Left ventricle myocardium superior (tissue), 1 donor: ENCODE measurements at regions not wholly inside any gene's neighbourhood (a gene's known extent, or its start where the extent isn't known, plus 50 kb on each side); places are given as distances from the start of the nearest gene placed in this dataset.
"Not testable (repeated sequence)": the region's sequence is repeated elsewhere in the genome, so short reads cannot be mapped to it uniquely, and the experiment has no call there.

Experiments used
- ATAC-seq: fragments of 200-7000 bp; cut with Tn5 transposase; one replicate; pipeline ENCODE4 v1.9.1; 2020; ENCODE audit warnings: mild to moderate bottlenecking, moderate library complexity
- DNase-seq: peaks from one replicate; pipeline ENCODE4 v3.0.0-alpha.2; 2020
- intact Hi-C: fragments of 100-400 bp; cut with micrococcal nuclease; formaldehyde crosslinking; loops from one replicate; pipeline ENCODE4 v1.11.0; 2022
- donor health status: DM: no; HTN: yes; CAD: no; lungs with severe emphysema.

DNA sequence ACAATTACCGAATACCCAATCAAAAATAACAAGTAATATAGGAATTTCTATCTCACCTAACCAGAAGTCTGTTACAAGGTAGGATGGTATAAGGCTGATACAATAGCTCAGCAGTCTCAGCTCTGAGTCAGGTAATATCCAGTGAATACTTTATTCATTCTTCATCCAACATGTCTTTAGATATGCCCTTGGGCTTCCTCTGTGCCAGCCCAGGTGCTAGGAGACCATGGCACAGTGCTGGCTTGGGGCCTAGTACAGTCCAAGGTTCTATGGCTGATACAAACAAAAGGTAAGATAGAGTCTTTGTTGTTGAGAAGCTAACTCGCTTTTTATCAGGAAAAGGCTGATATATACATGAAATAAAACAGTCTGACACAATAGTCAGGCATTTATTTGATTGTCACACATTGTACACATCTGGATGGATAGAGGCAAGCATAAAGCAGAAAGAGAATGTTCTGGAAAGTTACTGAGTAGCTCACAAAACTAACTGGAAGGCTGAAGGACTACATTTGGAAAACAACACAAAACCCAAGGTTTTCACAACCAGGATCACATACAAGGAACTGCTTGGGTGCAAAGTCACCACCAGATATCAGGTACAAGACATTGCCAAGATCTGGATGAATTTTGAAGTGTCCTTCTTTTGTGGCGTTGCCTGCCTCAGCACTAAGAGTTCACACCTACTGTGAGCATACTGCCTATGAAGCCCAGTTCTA lies 110.4 kb upstream of the SCAF8 start:
- no peak for ATAC-seq
- no peak for DNase-seq
- intact Hi-C loops, result no loop called here

DNA sequence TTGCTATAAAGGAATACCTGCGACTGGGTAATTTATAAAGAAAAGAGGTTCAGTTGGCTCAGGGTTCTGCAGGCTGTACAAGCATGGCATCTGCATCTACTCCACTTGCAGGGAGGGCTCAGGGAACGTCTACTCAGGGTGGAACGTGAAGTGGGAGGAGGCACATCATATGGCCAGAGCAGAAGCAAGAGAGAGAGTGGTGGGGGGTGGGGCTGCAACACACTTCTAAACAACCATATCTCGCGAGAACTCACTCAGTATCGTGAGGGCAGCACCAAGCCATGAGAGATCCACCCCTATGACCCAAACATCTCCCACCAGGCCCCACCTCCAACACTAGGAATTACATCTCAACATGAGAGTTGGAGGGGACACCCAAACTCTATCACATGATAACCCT lies 109.8 kb upstream of the SCAF8 start:
- intact Hi-C loops, result no loop called here
- ATAC-seq (no peak), DNase-seq (no peak)

DNA sequence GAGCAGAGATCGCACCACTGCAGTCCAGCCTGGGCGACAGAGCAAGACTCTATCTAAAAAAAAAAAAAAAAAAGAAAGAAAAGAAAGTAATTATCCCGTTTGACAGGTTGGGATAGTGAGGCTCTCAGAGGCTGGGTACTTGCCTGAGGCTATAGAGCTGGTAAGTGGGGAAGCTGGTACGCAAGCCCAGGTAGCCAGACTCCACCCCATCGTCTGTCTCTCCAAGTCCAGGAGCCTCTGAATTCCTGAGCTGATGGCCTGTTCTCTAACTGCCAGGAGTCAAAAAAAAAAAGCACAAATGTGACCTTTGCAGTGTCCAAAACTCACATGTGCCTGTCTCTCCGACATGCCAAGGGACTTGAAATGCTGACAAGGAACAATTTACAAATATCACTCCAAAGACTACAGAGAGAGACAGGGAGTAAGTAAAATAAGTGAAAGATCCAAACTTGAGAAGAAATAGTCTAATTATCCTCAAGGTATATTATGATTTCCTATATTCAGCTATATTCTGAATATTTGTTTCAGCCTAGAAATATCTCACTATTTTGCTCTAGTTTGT lies 109.1 kb upstream of the SCAF8 start:
- ATAC-seq (peak; percentile 38), DNase-seq (no peak)
- intact Hi-C loops, result no loop called here

DNA sequence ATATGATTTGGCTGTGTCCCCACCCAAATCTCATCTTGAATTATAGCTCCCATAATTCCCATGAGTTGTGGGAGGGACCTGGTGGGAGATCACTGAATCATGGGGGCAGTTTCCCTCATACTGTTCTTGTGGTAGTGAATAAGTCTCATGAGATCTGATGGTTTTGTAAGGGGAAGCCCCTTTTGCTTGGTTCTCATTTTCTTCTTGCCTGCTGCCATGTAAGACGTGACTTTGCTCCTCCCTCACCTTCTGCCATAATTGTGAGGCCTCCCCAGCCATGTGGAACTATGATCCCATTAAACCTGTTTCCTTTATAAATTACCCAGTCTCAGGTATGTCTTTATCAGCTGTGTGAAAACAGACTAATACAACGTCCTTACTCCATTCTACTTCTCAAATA lies 108.5 kb upstream of the SCAF8 start:
- intact Hi-C loops, ATAC-seq, DNase-seq: not testable (repeated sequence)

DNA sequence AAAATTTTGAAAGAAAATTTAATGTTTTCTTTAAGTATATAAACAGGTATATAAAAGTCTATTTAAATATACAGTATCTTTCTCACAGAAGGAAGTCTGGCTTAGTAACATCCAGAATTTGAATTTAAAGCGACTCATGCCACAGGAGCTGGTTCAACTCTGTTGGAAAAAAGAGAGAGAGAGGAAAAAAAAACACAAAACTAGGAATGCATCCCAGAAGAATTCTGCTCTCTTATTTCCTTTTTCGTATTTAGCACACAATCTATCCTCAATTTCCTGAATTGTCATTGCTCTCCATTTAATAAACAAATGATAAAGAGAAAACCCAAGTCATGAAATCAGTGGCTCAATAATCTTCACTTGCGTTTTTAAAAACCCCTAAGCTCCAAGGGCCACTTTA lies 107.5 kb upstream of the SCAF8 start:
- intact Hi-C loops, result no loop called here
- DNase-seq (no peak), ATAC-seq (no peak)

DNA sequence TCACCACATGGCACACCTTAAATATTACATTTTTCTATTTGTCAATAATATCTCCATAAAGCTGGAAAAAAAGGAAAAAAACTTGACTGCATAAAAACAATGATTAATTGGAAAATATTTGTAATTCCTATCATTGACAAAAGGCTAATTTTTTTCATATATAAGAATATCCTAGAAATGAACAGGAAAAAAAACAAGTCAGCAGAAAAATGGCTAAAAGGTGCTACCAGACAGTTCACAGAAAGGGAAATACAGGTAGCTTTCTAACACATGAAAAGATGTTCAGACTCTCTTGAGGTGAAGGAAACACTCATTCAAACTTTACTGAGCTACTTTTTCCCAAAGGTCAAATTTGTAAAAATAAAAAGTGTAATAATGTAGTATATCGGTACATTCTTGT lies 104.1 kb upstream of the SCAF8 start:
- ATAC-seq, result no peak
- intact Hi-C loops, result no loop called here
- DNase-seq, result no peak

DNA sequence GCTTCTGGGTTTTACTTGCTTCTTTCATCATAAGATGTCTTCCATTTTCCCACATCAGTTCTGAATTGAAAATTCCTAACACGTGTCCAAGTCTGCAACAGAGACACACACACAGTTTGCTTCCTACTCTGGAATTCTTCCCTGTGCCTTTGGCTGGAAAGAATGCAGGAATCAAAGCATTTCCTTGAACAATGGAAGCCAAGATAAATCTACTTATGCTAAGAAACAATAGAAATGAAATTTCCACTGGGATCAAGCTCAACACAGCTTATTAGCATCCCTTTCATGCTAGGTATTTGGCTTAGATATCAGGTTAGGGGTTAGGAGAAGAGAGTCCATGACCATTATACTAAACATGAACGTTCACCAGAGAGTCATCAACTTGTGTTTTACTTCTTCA lies 101.1 kb upstream of the SCAF8 start:
- DNase-seq, result no peak
- intact Hi-C loops, result no loop called here

DNA sequence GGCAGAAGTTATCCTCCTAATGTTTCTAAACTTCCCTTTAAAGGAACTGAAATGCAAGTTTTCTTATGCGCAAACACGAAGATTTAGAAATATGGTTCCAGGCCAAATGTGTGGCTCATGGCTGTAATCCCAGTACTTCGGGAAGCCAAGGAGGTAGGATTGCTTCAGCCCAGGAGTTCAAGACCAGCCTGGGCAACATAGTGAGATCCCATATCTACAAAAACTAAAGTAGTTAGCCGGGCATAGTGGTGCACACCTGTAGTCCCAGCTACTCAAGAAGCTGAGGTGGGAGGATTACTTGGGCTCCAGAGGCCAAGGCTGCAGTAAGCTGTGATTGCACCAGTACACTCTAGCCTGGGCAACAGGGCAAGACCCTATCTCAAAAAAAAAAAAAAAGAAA lies 95.8 kb upstream of the SCAF8 start:
- intact Hi-C loops, result no loop called here
- DNase-seq, result no peak
- ATAC-seq, result no peak

More for the DNA sequence above, 101.1 kb upstream of the SCAF8 start:
- ATAC-seq, result no peak

DNA sequence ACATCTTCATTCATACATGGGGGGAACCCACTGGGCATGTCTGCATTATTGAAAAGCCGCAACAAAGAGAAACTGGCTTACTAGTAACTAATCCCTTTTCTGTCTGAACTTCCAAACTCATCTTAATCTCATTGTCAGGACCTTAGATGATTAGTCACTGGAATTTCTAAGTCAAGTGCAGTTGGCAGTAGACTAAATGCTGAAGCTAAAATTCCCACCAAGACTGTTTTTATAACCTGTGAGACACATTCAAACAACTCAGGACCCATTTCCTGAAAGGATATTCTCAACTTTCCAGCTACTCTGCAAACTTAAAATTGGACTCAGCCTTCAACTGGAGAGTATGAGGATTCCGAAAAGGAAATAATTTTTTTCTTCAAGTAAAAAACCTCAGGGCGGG lies 94.8 kb upstream of the SCAF8 start:
- DNase-seq (no peak), ATAC-seq (no peak)
- intact Hi-C loops, result no loop called here

DNA sequence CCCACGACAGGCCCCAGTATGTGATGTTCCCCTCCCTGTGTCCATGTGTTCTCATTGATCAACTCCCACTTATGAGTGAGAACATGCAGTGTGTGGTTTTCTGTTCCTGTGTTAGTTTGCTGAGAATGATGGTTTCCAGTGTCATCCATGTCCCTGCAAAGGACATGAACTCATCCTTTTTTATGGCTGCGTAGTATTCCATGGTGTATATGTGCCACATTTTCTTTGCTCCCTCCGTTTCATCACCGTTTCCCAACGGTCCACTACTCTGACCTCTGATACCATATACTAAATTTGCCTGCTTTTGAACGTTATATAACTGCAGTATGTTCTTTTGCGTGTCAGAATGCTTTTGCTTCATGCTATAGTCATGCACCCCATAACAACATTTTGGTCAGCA lies 94.0 kb upstream of the SCAF8 start:
- intact Hi-C loops, ATAC-seq, DNase-seq: not testable (repeated sequence)

DNA sequence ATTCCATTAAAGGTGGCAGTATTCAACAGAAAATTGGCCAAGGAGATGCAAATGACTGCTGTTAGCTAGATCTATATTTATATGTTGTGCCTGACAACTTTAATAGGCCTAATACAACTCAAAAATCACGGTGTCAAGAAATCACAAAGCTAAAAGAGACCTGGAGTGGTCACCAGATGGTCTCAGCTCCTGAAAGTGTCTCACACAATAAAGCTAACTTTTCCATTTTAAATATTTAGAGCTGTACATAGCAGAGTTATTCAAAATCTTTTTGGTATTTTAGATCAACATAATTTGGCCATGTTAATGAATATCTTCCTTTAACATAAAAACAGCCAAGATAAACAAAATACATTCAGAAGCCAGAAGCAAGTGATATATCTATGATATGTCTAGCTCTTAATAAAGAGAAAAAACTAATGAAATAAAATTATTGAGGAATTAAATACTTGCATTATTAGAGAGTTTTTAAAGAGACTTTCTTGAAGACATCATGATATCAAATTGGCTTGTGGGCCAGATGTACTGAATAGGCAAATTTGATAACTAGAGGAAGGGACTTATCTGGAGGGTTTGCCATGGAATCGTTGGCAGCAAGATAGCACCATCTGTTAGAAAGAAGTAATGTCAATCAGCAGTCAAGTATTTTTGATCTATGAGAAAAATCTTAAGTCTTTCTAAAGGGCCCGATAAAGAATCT lies 84.9 kb upstream of the SCAF8 start:
- DNase-seq (no peak), ATAC-seq (no peak)
- intact Hi-C loops, result no loop called here

DNA sequence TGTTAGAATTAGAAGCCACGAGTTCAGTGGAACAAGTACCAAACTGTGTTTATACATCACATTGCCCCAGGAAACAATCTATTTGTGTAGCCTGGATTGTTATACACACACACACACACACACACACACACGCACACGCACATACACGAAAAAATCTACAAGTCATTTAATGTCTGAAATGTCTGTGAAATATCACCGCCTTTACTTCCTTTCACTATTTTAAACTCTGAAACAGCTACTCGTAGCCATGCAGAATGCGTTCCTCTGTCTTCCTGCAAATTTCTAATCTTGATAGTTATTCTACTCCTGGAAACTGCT lies 84.4 kb upstream of the SCAF8 start:
- intact Hi-C loops, result no loop called here
- ATAC-seq (no peak), DNase-seq (no peak)

DNA sequence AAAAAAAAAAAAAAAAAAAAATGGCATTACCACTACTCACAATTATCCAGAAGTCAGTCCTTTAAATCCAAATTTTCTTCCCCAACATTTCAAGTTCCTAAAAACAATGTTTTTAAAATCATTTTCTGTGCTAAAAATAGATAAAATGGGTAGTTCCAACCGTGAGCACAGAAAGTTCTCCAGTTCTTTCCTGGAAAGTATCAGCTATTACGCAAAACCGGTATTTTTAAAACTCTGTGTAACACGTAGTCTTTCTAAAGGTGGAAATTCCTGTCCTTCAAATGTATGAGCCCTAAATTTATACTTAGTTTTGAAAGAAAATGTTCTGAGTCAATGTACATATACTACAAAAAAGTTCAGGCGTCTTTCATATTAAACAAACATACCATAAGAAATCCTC lies 83.5 kb upstream of the SCAF8 start:
- intact Hi-C loops, result no loop called here
- no peak for DNase-seq
- no peak for ATAC-seq

DNA sequence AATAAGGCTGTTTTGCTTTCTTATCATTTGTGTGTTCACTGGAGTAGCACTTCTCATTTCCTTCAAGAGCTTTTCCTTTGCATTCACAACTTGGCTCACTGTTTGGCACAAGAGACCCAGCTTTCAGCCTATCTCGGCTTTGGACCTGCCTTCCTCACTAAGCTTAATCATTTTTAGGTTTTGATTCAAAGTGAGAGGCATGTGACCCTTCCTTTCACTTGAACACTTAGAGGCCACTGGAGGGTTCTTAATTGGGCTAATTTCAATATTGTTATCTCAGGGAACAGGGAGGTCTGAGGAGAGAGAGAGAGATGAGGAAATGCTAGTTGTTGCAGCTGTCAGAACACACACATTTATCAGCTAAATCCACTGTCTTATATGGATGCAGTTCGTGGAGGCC lies 82.9 kb upstream of the SCAF8 start:
- DNase-seq (no peak), ATAC-seq (no peak)
- intact Hi-C loops, result no loop called here

DNA sequence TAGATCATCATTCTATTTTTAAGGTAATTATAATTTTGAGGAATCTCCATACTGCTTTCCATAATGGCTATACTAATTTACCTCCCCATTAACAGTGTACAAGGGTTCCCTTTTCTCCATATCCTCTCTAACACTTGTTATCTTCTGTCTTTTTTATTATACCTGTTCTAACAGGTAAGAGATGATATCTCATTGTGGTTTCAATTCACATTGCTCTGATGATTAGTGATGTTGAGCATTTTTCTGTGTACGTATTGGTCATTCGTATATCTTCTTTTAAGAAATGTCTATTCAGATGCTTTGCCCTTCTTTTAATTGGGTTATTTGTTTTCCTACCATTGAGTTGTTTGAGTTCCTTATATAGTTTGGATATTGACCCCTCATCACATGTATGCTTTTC lies 81.6 kb upstream of the SCAF8 start:
- ATAC-seq, result no peak

DNA sequence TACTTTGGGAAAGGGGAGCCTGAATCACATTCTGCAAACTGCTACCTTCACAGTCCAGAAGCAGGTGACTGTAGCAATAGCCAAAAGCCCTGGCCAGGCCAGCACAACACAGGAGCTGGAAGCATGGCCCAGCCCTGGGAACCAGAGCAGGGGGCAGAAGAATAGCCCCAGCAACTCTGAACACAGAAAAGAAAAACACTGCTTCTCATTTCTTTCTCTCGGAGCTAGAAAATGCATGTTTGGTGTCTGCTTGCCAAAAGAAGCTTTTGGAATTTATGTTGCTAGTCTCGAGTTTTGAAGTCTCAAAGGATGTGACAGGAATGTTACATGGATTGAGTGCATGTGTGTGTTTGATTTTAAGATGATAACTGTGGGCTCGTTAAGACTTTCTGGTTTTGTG lies 79.8 kb upstream of the SCAF8 start:
- intact Hi-C loops, result no loop called here
- ATAC-seq (no peak), DNase-seq (no peak)

More for the DNA sequence above, 81.6 kb upstream of the SCAF8 start:
- no peak for DNase-seq
- intact Hi-C loops, result no loop called here

DNA sequence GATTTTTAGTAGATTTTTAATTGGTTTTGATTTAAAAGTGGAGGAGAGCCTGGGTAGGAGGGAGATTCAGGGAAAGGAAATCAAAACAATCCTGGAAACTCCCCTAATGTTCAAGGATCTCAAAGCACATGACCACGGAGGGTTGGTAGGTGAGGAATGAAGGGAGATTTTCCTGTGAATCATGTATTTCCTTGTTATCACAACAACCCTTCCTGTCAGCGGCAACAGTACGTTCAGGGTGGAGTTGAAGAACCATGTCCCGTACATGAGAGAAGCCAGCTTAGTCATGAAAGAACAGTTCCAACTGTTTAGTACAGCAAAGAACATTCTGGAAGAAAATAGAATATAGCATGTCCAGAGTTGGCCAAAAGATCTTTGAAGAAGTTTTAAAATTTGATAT lies 79.4 kb upstream of the SCAF8 start:
- DNase-seq (no peak), ATAC-seq (peak; percentile 59)
- intact Hi-C loops, result no loop called here

DNA sequence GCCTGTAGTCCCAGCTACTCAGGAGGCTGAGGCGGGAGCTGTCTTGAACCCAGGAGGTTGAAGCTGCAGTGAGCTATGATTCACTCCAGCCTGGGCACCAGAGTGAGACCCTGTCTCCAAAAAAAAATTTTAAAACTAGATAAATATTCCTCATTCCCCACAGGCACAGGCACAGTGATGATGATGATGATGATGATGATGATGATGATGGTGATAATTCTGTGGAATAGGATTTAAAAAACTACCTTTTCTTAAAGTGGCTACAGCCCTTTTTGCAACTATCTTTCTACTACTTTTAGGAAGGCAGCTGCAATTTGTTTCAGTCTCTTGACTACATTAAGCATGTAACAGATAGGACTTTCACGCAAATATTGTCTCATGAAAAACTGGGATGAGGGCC lies 76.6 kb upstream of the SCAF8 start:
- ATAC-seq (no peak), DNase-seq (no peak)
- intact Hi-C loops, result no loop called here

DNA sequence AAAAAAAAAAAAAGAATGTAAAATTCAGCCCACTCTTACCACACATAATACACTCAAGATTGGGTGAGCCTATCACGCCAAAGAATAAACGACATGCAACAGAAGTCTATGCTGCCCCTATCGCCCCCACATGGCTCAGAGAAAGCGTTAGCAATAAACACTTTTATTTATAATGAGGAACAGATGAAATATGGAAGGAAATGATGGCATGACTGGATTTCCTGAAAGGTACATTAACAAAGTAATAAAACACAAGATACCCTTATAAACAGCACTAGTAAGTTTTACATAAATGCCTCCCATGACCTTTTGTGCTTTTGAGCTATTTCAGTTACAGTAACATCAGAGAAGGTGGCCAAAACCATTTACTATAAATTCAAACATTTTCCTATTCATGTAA lies 71.4 kb upstream of the SCAF8 start:
- no peak for ATAC-seq
- intact Hi-C loops, result no loop called here
- DNase-seq, result no peak

DNA sequence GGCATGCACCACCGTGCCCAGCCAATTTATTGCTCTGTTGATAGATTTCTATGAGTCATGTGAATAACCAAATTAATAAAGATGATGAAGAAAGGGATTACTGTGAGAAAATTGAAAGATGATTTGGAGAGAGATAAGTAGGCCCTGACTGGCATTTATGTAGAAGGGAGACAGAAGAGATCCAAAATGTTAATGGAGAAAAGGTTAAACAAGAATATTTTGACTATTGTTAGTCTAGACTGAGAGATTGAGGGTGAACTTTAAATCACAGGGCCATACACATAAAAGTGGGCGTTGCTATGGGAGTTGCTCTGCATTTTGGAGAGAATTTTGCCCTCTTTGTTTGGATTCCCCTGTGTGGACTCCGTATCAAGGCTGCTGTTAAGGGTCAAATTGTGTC lies 68.9 kb upstream of the SCAF8 start:
- ATAC-seq, result no peak
- DNase-seq, result no peak
- intact Hi-C loops, result no loop called here

DNA sequence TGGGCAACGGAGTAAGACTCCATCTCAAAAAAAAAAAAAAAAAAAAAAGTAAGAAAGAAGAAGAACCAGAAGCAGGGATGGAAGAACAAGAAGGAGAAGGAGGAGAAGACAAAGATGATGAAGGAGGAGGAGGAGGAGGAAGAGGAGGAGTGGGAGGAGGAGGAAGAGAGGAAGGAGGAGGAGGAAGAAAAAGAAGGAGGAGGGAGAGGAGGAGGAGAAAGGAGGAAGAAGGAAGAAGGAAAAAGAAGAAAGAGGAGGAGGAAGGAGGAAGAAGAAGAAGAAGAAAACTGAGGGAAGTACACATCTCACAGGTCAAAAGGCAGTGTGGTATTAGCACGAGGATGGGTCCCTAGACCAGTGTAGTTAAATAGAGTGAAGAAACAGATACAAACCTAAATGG lies 65.1 kb upstream of the SCAF8 start:
- intact Hi-C loops, result no loop called here
- no peak for ATAC-seq
- no peak for DNase-seq
